DOHH2 (cell line): ENCODE measurements at regions not wholly inside any gene's neighbourhood (a gene's known extent, or its start where the extent isn't known, plus 50 kb on each side); places are given as distances from the start of the nearest gene placed in this dataset.

Source experiments
- CTCF ChIP-seq: fragments of 200-600 bp; sonication (generic); IDR thresholded peaks from one replicate; pipeline ENCODE4 v1.5.1; 2014; ENCODE audit warnings: antibody characterized with exemption, mild to moderate bottlenecking, low read depth, low read length; ENCODE audit not compliant: poor library complexity, severe bottlenecking
- EZH2phosphoT487 ChIP-seq: fragments of 200-600 bp; sonication (generic); IDR thresholded peaks from 2 replicates; pipeline ENCODE4 v1.6.1; 2017; ENCODE audit warnings: borderline replicate concordance, mild to moderate bottlenecking, antibody characterized with exemption, low read length, moderate library complexity, mixed read lengths

GRCh38 chr2:144049137-144049536, 470.8 kb downstream of the ZEB2 start:
- TF ChIP-seq CTCF (no peak), EZH2phosphoT487 (no peak)
